ENCODE measurements at regions not wholly inside any gene's neighbourhood (a gene's known extent, or its start where the extent isn't known, plus 50 kb on each side); places are given as distances from the start of the nearest gene placed in this dataset.

DNA sequence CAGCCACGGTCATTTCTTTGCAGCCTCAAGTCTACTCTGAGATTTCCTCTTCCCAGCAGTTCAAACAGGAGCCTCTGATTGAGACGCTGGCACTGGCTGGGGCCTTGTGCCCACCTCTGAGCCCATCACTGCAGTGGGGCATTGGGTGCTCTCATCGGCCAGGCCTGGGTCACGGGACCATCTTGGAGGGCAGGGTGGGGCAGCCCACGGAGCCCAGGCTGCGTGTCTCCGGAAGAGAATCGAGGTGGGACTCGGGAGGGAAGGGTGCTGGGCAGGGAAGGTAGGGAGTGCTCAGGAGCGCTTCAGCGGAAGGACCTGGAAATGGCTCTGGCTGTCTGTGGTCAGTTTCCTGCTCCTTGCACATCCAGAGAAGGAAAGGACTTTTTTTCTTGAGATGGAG lies 82.4 kb downstream of the RTP5 start:
- Mint-ChIP-seq H3K27ac (no peak overlapping the region), H3K36me3 (ENCODE audit: low read depth) (no peaks in the 10 kb centered on the region), H3K9me3 (no peaks in the 10 kb centered on the region), H3K4me1 (ENCODE audit: low read depth) (no peaks in the 10 kb centered on the region), H3K4me3 (no peak overlapping the region), H3K27me3 (no peaks in the 10 kb centered on the region)
- CTCF ChIA-PET, result interaction anchor here (1.9 kb wide), 2 partner anchors 9 to 87 kb away, joined by 6 to 7 read pairs; no protein-coding TSS in a partner anchor
- intact Hi-C loops (cut with micrococcal nuclease), result no loop called here
- DNase-seq (no peak), ATAC-seq (no peak)
- POLR2A ChIA-PET, result interaction anchor here (0.9 kb wide), 1 partner anchor 60 kb away, joined by 3 read pairs; no protein-coding TSS in a partner anchor
- TF ChIP-seq, protein P1, sequence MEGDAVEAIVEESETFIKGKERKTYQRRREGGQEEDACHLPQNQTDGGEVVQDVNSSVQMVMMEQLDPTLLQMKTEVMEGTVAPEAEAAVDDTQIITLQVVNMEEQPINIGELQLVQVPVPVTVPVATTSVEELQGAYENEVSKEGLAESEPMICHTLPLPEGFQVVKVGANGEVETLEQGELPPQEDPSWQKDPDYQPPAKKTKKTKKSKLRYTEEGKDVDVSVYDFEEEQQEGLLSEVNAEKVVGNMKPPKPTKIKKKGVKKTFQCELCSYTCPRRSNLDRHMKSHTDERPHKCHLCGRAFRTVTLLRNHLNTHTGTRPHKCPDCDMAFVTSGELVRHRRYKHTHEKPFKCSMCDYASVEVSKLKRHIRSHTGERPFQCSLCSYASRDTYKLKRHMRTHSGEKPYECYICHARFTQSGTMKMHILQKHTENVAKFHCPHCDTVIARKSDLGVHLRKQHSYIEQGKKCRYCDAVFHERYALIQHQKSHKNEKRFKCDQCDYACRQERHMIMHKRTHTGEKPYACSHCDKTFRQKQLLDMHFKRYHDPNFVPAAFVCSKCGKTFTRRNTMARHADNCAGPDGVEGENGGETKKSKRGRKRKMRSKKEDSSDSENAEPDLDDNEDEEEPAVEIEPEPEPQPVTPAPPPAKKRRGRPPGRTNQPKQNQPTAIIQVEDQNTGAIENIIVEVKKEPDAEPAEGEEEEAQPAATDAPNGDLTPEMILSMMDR (IDR thresholded peaks at IDR 0.05), result no peak

DNA sequence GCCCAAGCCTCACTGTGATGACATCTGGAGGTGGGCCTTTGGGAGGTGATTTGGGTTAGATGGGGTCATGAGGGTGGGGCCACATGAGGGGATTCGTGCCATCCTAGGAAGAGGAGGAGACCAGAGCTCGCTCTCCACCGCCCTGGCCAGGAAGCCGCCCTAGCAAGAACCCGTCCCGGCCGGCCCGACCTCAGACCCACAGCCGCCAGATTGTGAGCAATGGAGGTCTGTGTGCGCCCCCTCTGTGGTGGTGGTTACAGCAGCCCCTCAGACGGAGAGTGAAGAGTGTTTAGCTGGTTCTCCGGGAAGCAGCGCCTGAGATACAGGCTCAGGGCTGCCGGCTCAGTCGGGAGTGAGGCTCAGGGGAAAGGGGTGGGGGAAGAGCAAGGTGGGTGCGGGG lies 83.3 kb downstream of the RTP5 start:
- Mint-ChIP-seq H3K4me1 (ENCODE audit: low read depth) (no peaks in the 10 kb centered on the region), H3K9me3 (no peaks in the 10 kb centered on the region), H3K27me3 (no peaks in the 10 kb centered on the region), H3K4me3 (no peak overlapping the region), H3K36me3 (ENCODE audit: low read depth) (no peaks in the 10 kb centered on the region), H3K27ac (no peak overlapping the region)
- TF ChIP-seq, protein P1 (IDR thresholded peaks at IDR 0.05), result no peak
- ATAC-seq (no peak), DNase-seq (no peak)
- POLR2A ChIA-PET, result no interaction called here
- CTCF ChIA-PET, result interaction anchor here (1.9 kb wide), 1 partner anchor 8 kb away, joined by 6 read pairs; no protein-coding TSS in a partner anchor
- intact Hi-C loops (cut with micrococcal nuclease), result no loop called here

DNA sequence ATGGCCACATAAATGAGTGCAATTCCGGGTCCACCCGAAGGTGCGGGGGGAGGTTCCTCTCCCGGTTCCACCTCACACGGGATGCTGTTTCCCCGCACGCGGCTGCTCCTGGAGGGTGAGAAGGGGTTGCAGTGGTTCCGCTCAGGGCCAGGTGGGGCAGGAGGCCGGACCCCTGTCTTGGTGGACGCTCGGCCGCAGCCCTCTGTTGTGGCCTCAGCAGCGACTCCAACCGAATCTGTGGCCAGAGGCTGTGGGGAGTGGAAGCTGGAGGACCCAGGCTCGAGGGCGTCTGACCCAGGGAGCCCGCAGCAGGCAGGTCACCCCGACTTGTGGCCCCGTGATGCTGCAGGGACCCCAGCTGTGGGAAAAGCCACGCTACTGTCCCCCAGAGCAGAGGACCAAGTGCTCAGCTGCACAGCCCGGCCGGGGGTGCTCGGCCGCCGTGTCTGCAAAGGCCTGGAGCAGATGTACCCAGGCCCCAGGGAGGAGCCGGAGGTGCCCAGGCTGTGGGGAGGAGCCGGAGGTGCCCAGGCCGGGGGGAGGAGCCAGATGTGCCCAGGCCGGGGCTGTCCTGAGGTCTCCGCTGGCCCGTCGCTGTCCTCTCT lies 83.9 kb downstream of the RTP5 start:
- CTCF ChIA-PET, result no interaction called here
- Mint-ChIP-seq H3K27me3 (no peaks in the 10 kb centered on the region), H3K4me3 (no peak overlapping the region), H3K27ac (no peak overlapping the region), H3K9me3 (no peaks in the 10 kb centered on the region), H3K4me1 (ENCODE audit: low read depth) (no peaks in the 10 kb centered on the region), H3K36me3 (ENCODE audit: low read depth) (no peaks in the 10 kb centered on the region)
- ATAC-seq (no peak), DNase-seq (no peak)
- POLR2A ChIA-PET, result no interaction called here
- intact Hi-C loops (cut with micrococcal nuclease), result no loop called here
- TF ChIP-seq, protein P1 (IDR thresholded peaks at IDR 0.05), result no peak

DNA sequence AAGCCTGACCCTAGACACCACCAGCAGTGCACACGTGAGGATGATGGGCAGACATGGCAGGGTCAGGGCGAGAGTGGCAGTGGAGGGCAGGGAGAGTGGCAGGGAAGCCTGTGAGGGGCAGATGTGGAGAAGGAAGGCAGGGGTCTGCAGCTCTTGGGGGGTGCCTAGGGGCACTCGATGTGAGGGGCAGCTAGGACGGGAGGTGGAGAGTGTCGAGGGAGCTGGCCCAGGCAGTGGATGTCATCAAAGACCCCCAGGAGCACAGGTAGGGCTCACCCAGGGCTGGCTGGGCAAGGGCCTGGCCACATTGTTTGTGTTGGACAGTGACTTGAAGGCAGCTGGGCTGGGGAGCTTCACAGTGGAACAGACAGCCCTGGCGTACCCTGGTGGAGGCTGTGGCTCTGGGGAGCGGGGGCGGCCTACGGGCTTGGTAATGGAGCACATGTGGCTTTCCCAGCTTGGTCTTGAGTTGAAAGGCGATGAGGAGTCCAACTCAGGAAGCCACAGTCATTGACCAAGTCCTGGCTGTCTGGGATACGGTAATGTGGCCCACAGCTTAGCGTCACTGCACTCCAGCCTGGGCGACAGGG lies 87.1 kb downstream of the RTP5 start:
- peaks cover 2% of the 10 kb centered on the region for H3K36me3 Mint-ChIP-seq (ENCODE audit: low read depth)
- no peak overlapping the region for H3K4me3 Mint-ChIP-seq
- no peak overlapping the region for H3K27ac Mint-ChIP-seq
- POLR2A ChIA-PET, result no interaction called here
- H3K4me1 Mint-ChIP-seq (ENCODE audit: low read depth), result no peaks in the 10 kb centered on the region
- H3K27me3 Mint-ChIP-seq, result no peaks in the 10 kb centered on the region
- DNase-seq (no peak), ATAC-seq (no peak)
- H3K9me3 Mint-ChIP-seq, result no peaks in the 10 kb centered on the region
- TF ChIP-seq, protein P1 (IDR thresholded peaks at IDR 0.05), result no peak
- CTCF ChIA-PET, result no interaction called here
- intact Hi-C loops (cut with micrococcal nuclease), result no loop called here

DNA sequence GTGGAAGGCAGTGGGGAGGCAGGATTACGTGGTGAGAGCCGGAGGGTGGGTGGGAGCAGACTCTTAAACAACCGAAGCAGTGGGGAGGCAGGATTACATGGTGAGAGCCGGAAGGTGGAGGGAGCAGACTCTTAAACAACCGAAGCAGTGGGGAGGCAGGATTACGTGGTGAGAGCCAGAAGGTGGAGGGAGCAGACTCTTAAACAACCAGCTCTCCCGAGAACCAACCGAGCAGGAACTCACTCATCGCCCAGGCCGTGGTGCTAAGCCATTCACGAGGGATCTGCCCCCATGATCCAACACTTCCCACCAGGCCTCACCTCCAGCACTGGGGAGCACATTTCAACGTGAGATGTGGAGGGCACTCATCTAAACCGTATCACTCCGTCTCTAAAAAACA lies 87.7 kb downstream of the RTP5 start:
- POLR2A ChIA-PET, result no interaction called here
- CTCF ChIA-PET, result no interaction called here
- Mint-ChIP-seq H3K27me3 (no peaks in the 10 kb centered on the region), H3K9me3 (no peaks in the 10 kb centered on the region), H3K4me3 (no peak overlapping the region), H3K27ac (no peak overlapping the region), H3K4me1 (ENCODE audit: low read depth) (no peaks in the 10 kb centered on the region), H3K36me3 (ENCODE audit: low read depth) (peaks cover 2% of the 10 kb centered on the region)
- DNase-seq, result no peak
- ATAC-seq, result no peak
- intact Hi-C loops (cut with micrococcal nuclease), result no loop called here
- TF ChIP-seq, protein P1 (IDR thresholded peaks at IDR 0.05), result no peak

Measured in activated CD8-positive, alpha-beta T cell treated with anti-CD3 and anti-CD28 coated beads for 36 hours (primary cell).